OCI-LY7 (cell line): ENCODE measurements at regions not wholly inside any gene's neighbourhood (a gene's known extent, or its start where the extent isn't known, plus 50 kb on each side); places are given as distances from the start of the nearest gene placed in this dataset.

Experiments
- EZH2phosphoT487 ChIP-seq: fragments of 200-600 bp; sonication (generic); IDR thresholded peaks from 2 replicates; pipeline ENCODE4 v1.6.1; 2018; ENCODE audit warnings: low read depth, borderline replicate concordance, mild to moderate bottlenecking, mixed run types, antibody characterized with exemption, low read length, moderate library complexity, mixed read lengths
- TF ChIP-seq, protein P1 (sequence below): fragments of 200-600 bp; sonication (generic); conservative IDR thresholded peaks from 2 replicates; pipeline ENCODE4 v1.5.1; 2014; ENCODE audit warnings: mild to moderate bottlenecking, antibody characterized with exemption, low read length, moderate library complexity, mixed read lengths

DNA sequence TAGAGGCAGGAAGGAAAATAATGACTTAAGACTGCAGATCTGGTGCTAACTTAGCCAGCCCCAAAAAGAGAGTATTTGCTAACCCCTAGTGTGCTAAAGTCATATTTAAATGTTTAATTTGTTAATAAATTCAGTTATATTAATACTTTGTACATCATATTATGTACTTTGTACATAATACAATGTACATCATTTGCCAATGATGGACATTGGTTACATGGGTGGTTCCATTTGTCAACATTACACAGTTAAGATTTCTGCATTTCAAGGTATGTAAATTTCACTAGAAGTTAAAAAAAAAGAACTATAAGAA is 63.9 kb upstream of the PIM1 start:
- TF ChIP-seq EZH2phosphoT487: no peak
- TF ChIP-seq, protein P1, sequence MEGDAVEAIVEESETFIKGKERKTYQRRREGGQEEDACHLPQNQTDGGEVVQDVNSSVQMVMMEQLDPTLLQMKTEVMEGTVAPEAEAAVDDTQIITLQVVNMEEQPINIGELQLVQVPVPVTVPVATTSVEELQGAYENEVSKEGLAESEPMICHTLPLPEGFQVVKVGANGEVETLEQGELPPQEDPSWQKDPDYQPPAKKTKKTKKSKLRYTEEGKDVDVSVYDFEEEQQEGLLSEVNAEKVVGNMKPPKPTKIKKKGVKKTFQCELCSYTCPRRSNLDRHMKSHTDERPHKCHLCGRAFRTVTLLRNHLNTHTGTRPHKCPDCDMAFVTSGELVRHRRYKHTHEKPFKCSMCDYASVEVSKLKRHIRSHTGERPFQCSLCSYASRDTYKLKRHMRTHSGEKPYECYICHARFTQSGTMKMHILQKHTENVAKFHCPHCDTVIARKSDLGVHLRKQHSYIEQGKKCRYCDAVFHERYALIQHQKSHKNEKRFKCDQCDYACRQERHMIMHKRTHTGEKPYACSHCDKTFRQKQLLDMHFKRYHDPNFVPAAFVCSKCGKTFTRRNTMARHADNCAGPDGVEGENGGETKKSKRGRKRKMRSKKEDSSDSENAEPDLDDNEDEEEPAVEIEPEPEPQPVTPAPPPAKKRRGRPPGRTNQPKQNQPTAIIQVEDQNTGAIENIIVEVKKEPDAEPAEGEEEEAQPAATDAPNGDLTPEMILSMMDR: no peak
